Neuronal stem cell (in vitro differentiated cells): ENCODE measurements at regions not wholly inside any gene's neighbourhood (a gene's known extent, or its start where the extent isn't known, plus 50 kb on each side); places are given as distances from the start of the nearest gene placed in this dataset.

Experiments used
- DNase-seq: peaks from one replicate; pipeline ENCODE4 v3.0.0-alpha.2; 2013; ENCODE audit warnings: low spot score
- H2AFZ ChIP-seq: one replicate; pipeline ENCODE4 v1.6.1; 2013; ENCODE audit warnings: mild to moderate bottlenecking, low read length, inconsistent platforms
- H2AK5ac ChIP-seq: 2 replicates; pipeline ENCODE4 v1.6.1; 2013; ENCODE audit warnings: low read depth, mild to moderate bottlenecking, inconsistent platforms, low read length, moderate library complexity, mixed read lengths
- H2BK120ac ChIP-seq: 2 replicates; pipeline ENCODE4 v1.6.1; 2013; ENCODE audit warnings: low read depth, mild to moderate bottlenecking, inconsistent platforms, low read length, moderate library complexity, mixed read lengths
- H2BK12ac ChIP-seq: one replicate; pipeline ENCODE4 v1.6.1; 2013; ENCODE audit warnings: low read length, inconsistent platforms
- H2BK15ac ChIP-seq: 2 replicates; pipeline ENCODE4 v1.6.1; 2013; ENCODE audit warnings: mild to moderate bottlenecking, low read length, inconsistent platforms, mixed read lengths
- H2BK5ac ChIP-seq: one replicate; pipeline ENCODE4 v1.6.1; 2013; ENCODE audit warnings: inconsistent platforms, mild to moderate bottlenecking, low read length, moderate library complexity
- H3K14ac ChIP-seq: one replicate; pipeline ENCODE4 v1.6.1; 2013; ENCODE audit warnings: low read length, inconsistent platforms
- H3K18ac ChIP-seq: 2 replicates; pipeline ENCODE4 v1.6.1; 2013; ENCODE audit warnings: low read length, inconsistent platforms
- H3K23ac ChIP-seq: 2 replicates; pipeline ENCODE4 v1.6.1; 2013; ENCODE audit warnings: low read depth, mild to moderate bottlenecking, mixed read lengths, low read length, inconsistent platforms; ENCODE audit not compliant: poor library complexity
- H3K27ac ChIP-seq: replicated peaks from 3 replicates; pipeline ENCODE4 v1.5.1; 2013; ENCODE audit warnings: low read length, inconsistent platforms
- H3K27me3 ChIP-seq, 3 experiments: 2 replicates each; pipeline ENCODE4 v1.6.1; 2013; ENCODE audit warnings: low read length in 3 of 3, mild to moderate bottlenecking in 2 of 3, inconsistent platforms in 1 of 3, low read depth in 1 of 3, mixed read lengths in 1 of 3, moderate library complexity in 1 of 3; ENCODE audit not compliant: control insufficient read depth in 3 of 3, insufficient read depth in 3 of 3
- H3K36me3 ChIP-seq, 2 donors: replicated peaks in 1 of 2; 2 replicates each; pipeline ENCODE4 v1.6.1; 2013; ENCODE audit warnings: low read length in 2 of 2; ENCODE audit not compliant: control insufficient read depth in 2 of 2, insufficient read depth in 2 of 2
- H3K4ac ChIP-seq: 2 replicates; pipeline ENCODE4 v1.6.1; 2013; ENCODE audit warnings: inconsistent platforms, mild to moderate bottlenecking, low read length, moderate library complexity
- H3K4me1 ChIP-seq, 2 donors: 1 replicate in 1 of 2; 2 replicates in 1 of 2; pipeline ENCODE4 v1.6.1; 2013; ENCODE audit warnings: low read length in 2 of 2, low read depth in 1 of 2; ENCODE audit not compliant: control insufficient read depth in 2 of 2, insufficient read depth in 1 of 2
- H3K4me2 ChIP-seq: one replicate; pipeline ENCODE4 v1.6.1; 2013; ENCODE audit warnings: mild to moderate bottlenecking, low read length, inconsistent platforms; ENCODE audit not compliant: insufficient read depth, poor library complexity, severe bottlenecking
- H3K4me3 ChIP-seq, 2 donors: 2 replicates each; pipeline ENCODE4 v1.5.1; 2013; ENCODE audit warnings: low read length in 2 of 2, mild to moderate bottlenecking in 2 of 2, inconsistent platforms in 1 of 2, moderate library complexity in 1 of 2
- H3K79me1 ChIP-seq: one replicate; pipeline ENCODE4 v1.6.1; 2013; ENCODE audit warnings: low read depth, mild to moderate bottlenecking, inconsistent platforms, low read length, moderate library complexity
- H3K9ac ChIP-seq: one replicate; pipeline ENCODE4 v1.6.1; 2013; ENCODE audit warnings: mild to moderate bottlenecking, low read depth, low read length, inconsistent platforms; ENCODE audit not compliant: poor library complexity
- H3K9me3 ChIP-seq, 2 donors: replicated peaks in 1 of 2; 2 replicates each; pipeline versions ENCODE3 to v1.6.1; 2013; ENCODE audit warnings: low read length in 2 of 2, mild to moderate bottlenecking in 2 of 2, inconsistent platforms in 1 of 2, low read depth in 1 of 2, mixed read lengths in 1 of 2, moderate library complexity in 1 of 2; ENCODE audit not compliant: control insufficient read depth in 2 of 2, insufficient read depth in 1 of 2
- H4K8ac ChIP-seq: one replicate; pipeline ENCODE4 v1.6.1; 2013; ENCODE audit warnings: low read depth, mild to moderate bottlenecking, inconsistent platforms, low read length, moderate library complexity
- H4K91ac ChIP-seq: one replicate; pipeline ENCODE4 v1.6.1; 2013; ENCODE audit warnings: low read length, low read depth, mild to moderate bottlenecking, inconsistent platforms; ENCODE audit not compliant: poor library complexity
- WGBS, 2 donors: extraction: QIAGEN DNeasy Blood & Tissue Kit; methylation state at CpG; one replicate each; pipeline ENCODE4 v1.1.7; 2013; ENCODE audit warnings: missing lambda C conversion rate in 2 of 2, mixed read lengths in 1 of 2; ENCODE audit not compliant: insufficient read length in 2 of 2, insufficient replicate concordance in 1 of 2; ENCODE audit errors: extremely low coverage in 2 of 2; 5-methylcytosine and 5-hydroxymethylcytosine counted together

- Histone ChIP-seq H4K91ac (no peak overlapping the region), H3K18ac (no peak overlapping the region), H2BK5ac (no peak overlapping the region), H3K4me2 (no peak overlapping the region), H2BK15ac (no peak overlapping the region), H2AK5ac (no peak overlapping the region), H3K14ac (no peak overlapping the region), H3K4me3 (no peak overlapping the region), H3K9me3 (no peaks in the 10 kb centered on the region), H3K79me1 (no peaks in the 10 kb centered on the region), H3K4ac (no peak overlapping the region), H3K9ac (no peak overlapping the region), H3K4me1 (no peaks in the 10 kb centered on the region), H3K36me3 (no peaks in the 10 kb centered on the region), H2AFZ (no peak overlapping the region), H4K8ac (no peak overlapping the region), H2BK120ac (no peak overlapping the region), H3K27me3 (no peaks in the 10 kb centered on the region), H3K23ac (no peak overlapping the region), H2BK12ac (no peak overlapping the region), H3K27ac (no peak overlapping the region)
- no CpG with 5 or more reads among the region's 12 CpGs for WGBS, 2 donors
- no peak for DNase-seq
These were observed 297.9 kb upstream of the AMIGO2 start for GRCh38 chr12:47377414-47378221.

DNA sequence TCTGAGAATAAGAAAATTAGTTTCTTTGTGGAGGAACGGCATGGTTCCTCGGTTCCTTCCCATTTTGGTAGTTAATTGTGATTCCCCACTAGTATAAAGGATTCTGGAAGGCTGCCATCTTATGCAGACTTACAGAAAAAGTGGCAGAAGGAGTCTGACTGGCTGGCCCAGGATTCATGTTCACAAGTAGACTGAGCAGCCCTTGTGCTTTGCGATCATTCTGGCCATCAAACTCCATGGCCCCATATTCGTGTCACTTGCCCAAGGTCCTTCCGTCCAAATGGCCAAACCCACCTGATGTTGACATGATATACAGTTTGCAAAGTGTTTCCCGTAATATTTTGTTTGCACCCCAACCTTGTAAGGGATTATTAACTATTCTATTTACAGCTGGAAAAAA lies 297.2 kb upstream of the AMIGO2 start:
- Histone ChIP-seq H3K27ac (no peak overlapping the region), H2BK12ac (no peak overlapping the region), H2AFZ (no peak overlapping the region), H2AK5ac (no peak overlapping the region), H3K23ac (no peak overlapping the region), H3K4me3 (no peak overlapping the region), H3K9ac (no peak overlapping the region), H3K4me1 (no peaks in the 10 kb centered on the region), H3K18ac (no peak overlapping the region), H4K91ac (no peak overlapping the region), H4K8ac (no peak overlapping the region), H2BK120ac (no peak overlapping the region), H2BK15ac (no peak overlapping the region), H3K14ac (no peak overlapping the region), H3K4ac (no peak overlapping the region), H3K4me2 (no peak overlapping the region), H3K79me1 (no peaks in the 10 kb centered on the region), H3K27me3 (no peaks in the 10 kb centered on the region), H2BK5ac (no peak overlapping the region), H3K36me3 (no peaks in the 10 kb centered on the region), H3K9me3 (no peaks in the 10 kb centered on the region)
- no CpG with 5 or more reads among the region's 6 CpGs for WGBS, 2 donors
- DNase-seq, result no peak

DNA sequence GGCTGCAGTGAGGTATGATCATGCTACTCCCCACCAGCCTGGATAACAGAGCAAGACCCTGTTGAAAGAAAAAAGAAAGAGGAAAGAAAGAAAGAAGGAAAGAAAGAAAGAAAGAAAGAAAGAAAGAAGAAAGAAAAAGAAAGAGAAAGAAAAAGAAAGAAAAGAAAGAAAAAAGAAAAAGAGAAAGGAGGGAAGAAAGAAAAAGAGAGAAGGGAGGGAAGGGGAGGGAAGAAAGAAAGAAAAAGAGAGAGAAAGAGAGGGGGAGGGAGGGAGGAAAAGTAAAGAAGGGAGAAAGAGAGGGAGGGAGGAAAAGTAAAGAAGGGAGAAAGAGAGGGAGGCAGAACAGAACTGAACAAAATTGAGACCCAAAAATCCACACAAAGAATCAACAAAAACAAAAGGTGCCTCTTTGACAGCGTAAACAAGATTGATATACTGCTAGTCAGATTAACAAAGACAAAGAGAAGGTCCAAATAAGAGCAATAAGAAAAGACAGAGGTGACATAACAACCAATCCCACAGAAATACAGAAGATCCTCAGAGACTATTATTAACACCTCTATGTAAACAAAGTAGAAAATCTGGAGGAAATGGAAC lies 293.9 kb upstream of the AMIGO2 start:
- Histone ChIP-seq H2BK12ac (no peak overlapping the region), H2AK5ac (no peak overlapping the region), H3K27me3 (no peaks in the 10 kb centered on the region), H3K9ac (no peak overlapping the region), H4K91ac (no peak overlapping the region), H3K79me1 (no peaks in the 10 kb centered on the region), H2BK120ac (no peak overlapping the region), H3K23ac (no peak overlapping the region), H3K18ac (no peak overlapping the region), H3K4me1 (no peaks in the 10 kb centered on the region), H3K4ac (no peak overlapping the region), H2AFZ (no peak overlapping the region), H2BK15ac (no peak overlapping the region), H4K8ac (no peak overlapping the region), H3K27ac (no peak overlapping the region), H3K4me2 (no peak overlapping the region), H3K4me3 (no peak overlapping the region), H3K36me3 (no peaks in the 10 kb centered on the region), H3K9me3 (no peaks in the 10 kb centered on the region), H3K14ac (no peak overlapping the region), H2BK5ac (no peak overlapping the region)
- no CpG with 5 or more reads among the region's 1 CpG for WGBS, 2 donors
- DNase-seq, result no peak

GRCh38 chr12:47370421-47370820 lies 290.7 kb upstream of the AMIGO2 start:
- Histone ChIP-seq H3K36me3 (no peaks in the 10 kb centered on the region), H4K91ac (no peak overlapping the region), H3K9me3 (no peaks in the 10 kb centered on the region), H3K23ac (no peak overlapping the region), H3K27ac (no peak overlapping the region), H3K4ac (no peak overlapping the region), H2AK5ac (no peak overlapping the region), H2AFZ (no peak overlapping the region), H2BK5ac (no peak overlapping the region), H3K79me1 (no peaks in the 10 kb centered on the region), H3K27me3 (no peaks in the 10 kb centered on the region), H3K9ac (no peak overlapping the region), H3K14ac (no peak overlapping the region), H4K8ac (no peak overlapping the region), H3K4me2 (no peak overlapping the region), H3K4me1 (no peaks in the 10 kb centered on the region), H2BK15ac (no peak overlapping the region), H2BK120ac (no peak overlapping the region), H3K4me3 (no peak overlapping the region), H2BK12ac (no peak overlapping the region), H3K18ac (no peak overlapping the region)
- no peak for DNase-seq
- WGBS, 2 donors, result no CpG with 5 or more reads among the region's 4 CpGs
